ENCODE measurements at regions not wholly inside any gene's neighbourhood (a gene's known extent, or its start where the extent isn't known, plus 50 kb on each side); places are given as distances from the start of the nearest gene placed in this dataset.

DNA sequence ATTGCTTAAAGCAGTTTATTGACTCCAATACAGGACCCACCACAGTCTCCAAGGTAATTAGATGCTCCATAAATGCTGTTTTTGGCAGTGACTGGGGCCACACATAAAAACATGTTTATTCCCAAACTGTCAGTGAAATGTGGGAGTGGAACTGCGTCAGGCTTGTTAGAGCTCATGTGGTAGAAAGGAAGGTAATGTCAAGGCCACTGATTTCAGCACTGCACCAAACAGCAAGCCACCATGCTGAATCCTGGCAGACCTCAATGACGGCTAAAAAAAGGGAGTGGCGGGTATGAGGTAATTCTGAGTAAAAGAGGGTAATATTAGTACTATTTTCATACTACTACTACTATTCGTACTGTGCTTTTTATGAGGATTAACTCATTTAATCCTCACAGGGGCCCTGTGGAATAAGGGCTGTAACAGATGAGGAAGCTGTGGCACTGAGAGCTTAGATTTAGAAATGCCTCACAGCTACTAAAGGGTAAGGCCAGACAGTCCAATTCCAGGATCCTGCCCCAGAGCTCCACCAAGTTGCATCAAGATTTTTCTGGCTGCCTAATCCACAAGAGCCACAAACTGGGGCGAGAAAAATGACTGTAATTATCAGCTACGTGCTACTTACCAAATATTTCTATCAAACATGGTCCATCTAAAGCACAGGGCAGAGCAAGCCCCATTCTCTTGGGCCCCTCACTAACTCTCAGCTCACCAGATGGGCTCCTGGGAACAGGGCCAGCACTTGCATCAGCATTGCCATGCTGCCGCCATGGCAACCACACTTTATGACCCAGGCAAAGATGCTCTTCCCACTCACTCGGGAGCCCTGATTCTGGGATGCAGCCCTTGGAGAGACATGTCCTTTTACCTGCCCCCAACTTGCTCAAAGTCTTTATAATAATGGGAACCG, 83.6 kb upstream of the SPATA12 start:
- WGBS, 2 donors: 45 to 58% methylated on average over 9 of the region's 9 CpGs
- H3K4me1 ChIP-seq: peaks cover 34% of the 10 kb centered on the region
- no peaks in the 10 kb centered on the region for H3K9me3 ChIP-seq
- H3K27ac ChIP-seq: peak overlapping the region; percentile 69 to 82
- intact Hi-C loops (cut with DNase I; ENCODE audit: low total_unique reads): no loop called here
- no peak overlapping the region for H3K4me3 ChIP-seq
- DNase-seq: peak; percentile 86
- TF ChIP-seq POLR2A (IDR thresholded peaks at IDR 0.05): no peak
- TF ChIP-seq, protein P1, sequence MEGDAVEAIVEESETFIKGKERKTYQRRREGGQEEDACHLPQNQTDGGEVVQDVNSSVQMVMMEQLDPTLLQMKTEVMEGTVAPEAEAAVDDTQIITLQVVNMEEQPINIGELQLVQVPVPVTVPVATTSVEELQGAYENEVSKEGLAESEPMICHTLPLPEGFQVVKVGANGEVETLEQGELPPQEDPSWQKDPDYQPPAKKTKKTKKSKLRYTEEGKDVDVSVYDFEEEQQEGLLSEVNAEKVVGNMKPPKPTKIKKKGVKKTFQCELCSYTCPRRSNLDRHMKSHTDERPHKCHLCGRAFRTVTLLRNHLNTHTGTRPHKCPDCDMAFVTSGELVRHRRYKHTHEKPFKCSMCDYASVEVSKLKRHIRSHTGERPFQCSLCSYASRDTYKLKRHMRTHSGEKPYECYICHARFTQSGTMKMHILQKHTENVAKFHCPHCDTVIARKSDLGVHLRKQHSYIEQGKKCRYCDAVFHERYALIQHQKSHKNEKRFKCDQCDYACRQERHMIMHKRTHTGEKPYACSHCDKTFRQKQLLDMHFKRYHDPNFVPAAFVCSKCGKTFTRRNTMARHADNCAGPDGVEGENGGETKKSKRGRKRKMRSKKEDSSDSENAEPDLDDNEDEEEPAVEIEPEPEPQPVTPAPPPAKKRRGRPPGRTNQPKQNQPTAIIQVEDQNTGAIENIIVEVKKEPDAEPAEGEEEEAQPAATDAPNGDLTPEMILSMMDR (IDR thresholded peaks at IDR 0.05): no peak
- no peaks in the 10 kb centered on the region for H3K27me3 ChIP-seq
- no peaks in the 10 kb centered on the region for H3K36me3 ChIP-seq (ENCODE audit: low read depth, missing control alignments)

DNA sequence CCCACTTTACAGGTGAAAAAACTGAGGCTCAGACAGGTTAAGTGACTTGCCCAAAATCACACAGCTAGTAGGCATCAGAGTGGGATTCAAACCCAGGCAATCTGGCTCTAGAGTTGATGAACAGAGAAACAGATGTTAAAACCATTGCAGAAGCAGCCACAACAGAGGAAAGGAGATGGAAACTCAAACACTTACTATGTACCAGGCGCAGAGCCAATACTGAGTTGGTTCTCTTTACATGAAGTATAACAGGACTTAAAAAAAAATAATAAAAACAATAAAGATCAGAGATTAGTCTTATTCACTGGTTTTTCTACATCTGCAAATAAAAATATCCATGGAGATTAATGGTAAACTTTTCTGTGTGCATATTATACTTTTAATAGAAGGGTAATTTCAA, 84.9 kb upstream of the SPATA12 start:
- WGBS, 2 donors: 63 to 87% methylated on average over 1 of the region's 1 CpG
- Histone ChIP-seq H3K36me3 (ENCODE audit: low read depth, missing control alignments) (no peaks in the 10 kb centered on the region), H3K4me3 (no peak overlapping the region), H3K27me3 (no peaks in the 10 kb centered on the region), H3K4me1 (peaks cover 42% of the 10 kb centered on the region), H3K9me3 (no peaks in the 10 kb centered on the region), H3K27ac (peak overlapping the region; percentile 69 to 82)
- intact Hi-C loops (cut with DNase I; ENCODE audit: low total_unique reads): no loop called here
- DNase-seq: no peak
- no peak for TF ChIP-seq POLR2A (IDR thresholded peaks at IDR 0.05)
- TF ChIP-seq, protein P1 (IDR thresholded peaks at IDR 0.05): no peak

DNA sequence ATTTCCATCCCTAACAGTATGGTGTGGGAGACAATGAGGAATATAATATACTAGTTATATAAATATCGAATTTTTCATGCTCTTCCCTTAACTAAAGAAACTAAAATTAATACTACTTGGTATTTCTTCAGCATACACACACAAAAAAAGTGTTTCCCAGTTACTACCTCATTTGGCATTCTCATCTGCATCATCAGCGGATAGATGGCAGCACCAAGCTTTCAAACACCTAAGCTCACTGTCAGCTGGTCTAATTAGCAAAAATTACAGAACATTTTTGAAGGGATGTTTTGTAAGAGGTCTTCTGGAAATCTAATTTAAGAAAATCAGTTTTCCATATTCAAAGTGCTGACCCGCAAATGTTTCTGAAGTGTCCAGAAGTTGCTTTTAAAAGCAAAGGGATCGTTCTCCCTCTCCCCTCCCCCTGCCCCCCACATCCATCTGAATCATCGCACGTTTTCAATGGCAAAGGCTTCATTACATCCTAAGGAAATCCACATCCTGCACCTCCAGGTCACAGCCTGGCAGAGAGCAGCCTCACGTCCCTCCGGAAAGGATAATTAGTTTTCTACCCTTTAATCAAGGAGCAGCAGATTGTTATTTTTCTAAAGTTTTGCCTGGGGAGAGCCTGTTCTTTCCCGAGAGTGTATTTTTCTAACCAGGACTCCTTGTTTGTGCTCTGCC, 86.1 kb upstream of the SPATA12 start:
- intact Hi-C loops (cut with DNase I; ENCODE audit: low total_unique reads): no loop called here
- H3K27me3 ChIP-seq: no peaks in the 10 kb centered on the region
- no peak overlapping the region for H3K4me3 ChIP-seq
- peaks cover 52% of the 10 kb centered on the region for H3K4me1 ChIP-seq
- H3K9me3 ChIP-seq: no peaks in the 10 kb centered on the region
- 34 to 43% methylated on average over 9 of the region's 9 CpGs for WGBS, 2 donors
- TF ChIP-seq, protein P1 (IDR thresholded peaks at IDR 0.05): no peak
- no peak for TF ChIP-seq POLR2A (IDR thresholded peaks at IDR 0.05)
- no peaks in the 10 kb centered on the region for H3K36me3 ChIP-seq (ENCODE audit: low read depth, missing control alignments)
- H3K27ac ChIP-seq: peak overlapping the region; percentile 69 to 82
- DNase-seq: no peak

DNA sequence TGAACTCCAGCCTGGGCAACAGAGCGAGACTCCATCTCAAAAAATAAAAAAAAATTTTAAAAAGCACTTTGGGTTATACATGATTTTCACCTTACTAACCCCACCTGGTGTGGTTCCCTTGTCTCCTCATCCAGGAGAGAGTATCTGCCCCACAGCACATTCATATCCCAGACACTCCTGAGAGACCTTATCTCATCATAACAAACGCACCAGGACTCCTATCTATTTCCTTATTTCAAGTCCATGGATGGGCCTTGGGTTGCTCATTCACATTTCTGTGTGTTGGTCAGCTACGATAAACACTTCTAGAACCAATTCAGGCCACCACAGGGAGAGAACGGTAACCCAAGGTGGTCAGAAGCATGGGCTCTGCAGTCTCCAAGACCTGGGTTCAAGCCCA, 88.6 kb upstream of the SPATA12 start:
- peak overlapping the region in 1 of 2 donors; percentile 1 for H3K27ac ChIP-seq
- H3K4me1 ChIP-seq: peaks cover 40% of the 10 kb centered on the region
- H3K27me3 ChIP-seq: no peaks in the 10 kb centered on the region
- 84 to 94% methylated on average over 4 of the region's 4 CpGs for WGBS, 2 donors
- H3K4me3 ChIP-seq: no peak overlapping the region
- no peak for TF ChIP-seq POLR2A (IDR thresholded peaks at IDR 0.05)
- TF ChIP-seq, protein P1 (IDR thresholded peaks at IDR 0.05): no peak
- no peaks in the 10 kb centered on the region for H3K9me3 ChIP-seq
- intact Hi-C loops (cut with DNase I; ENCODE audit: low total_unique reads): no loop called here
- no peaks in the 10 kb centered on the region for H3K36me3 ChIP-seq (ENCODE audit: low read depth, missing control alignments)
- no peak for DNase-seq
